ENCODE measurements at regions not wholly inside any gene's neighbourhood (a gene's known extent, or its start where the extent isn't known, plus 50 kb on each side); places are given as distances from the start of the nearest gene placed in this dataset.

DNA sequence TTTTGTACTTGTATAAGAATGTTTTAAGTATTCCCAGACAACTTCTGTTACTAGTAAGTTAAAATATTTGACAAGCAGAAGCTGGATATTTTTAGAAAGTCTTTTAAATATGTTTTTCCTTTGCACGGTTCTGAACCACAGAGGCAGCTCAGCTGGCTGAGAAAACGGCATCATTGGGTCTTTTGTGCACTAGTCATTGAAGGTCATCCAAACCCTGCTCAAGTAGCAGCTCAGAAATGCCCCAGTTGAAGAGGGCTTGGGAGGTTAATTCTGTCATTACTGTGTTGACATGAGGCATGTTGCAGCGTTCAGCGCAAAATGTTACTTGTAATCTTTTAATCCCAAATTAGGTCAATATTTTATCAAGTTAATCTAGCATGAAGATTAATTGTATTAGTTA lies 383.7 kb upstream of the FAM241A start:
- DNase-seq, result no peak

DNA sequence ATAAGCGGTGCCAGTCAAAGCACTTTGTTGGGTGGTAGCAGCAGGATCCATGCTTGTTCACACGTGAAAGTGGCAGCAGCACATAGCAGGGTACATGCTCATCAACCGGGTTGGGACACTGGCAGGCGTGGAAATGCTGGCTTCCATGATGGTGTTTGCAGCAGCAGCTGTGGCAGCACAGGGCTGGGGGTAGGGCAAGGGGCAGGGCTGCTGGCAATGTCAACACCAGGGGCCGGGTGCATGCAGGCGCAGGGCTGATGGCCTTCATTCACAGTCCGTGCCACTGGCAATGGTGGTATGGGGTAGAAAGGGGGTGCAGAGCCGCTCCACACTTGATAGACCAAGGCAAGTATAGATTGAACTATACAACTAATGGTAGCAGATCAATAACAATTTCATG lies 374.7 kb upstream of the FAM241A start:
- no peak for DNase-seq

DNA sequence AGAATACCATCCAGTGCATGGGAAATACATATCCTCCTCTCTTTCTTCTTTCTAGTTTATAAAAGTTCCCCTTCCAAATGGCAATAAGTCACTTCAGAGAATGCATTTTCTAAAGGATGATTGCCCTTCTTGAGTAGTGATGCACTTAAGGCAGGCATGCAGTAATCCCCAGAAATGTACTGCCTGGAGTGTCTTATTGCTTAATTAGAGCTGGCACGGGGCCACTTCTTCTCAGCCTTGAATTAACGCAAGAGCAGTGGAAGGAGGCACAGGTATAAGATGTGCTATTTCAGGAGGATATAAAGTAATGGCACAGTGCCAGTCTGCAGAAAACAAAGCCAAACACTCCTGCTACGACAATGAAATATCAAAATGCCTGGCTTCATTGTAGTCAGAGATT lies 371.4 kb upstream of the FAM241A start:
- DNase-seq, result no peak

DNA sequence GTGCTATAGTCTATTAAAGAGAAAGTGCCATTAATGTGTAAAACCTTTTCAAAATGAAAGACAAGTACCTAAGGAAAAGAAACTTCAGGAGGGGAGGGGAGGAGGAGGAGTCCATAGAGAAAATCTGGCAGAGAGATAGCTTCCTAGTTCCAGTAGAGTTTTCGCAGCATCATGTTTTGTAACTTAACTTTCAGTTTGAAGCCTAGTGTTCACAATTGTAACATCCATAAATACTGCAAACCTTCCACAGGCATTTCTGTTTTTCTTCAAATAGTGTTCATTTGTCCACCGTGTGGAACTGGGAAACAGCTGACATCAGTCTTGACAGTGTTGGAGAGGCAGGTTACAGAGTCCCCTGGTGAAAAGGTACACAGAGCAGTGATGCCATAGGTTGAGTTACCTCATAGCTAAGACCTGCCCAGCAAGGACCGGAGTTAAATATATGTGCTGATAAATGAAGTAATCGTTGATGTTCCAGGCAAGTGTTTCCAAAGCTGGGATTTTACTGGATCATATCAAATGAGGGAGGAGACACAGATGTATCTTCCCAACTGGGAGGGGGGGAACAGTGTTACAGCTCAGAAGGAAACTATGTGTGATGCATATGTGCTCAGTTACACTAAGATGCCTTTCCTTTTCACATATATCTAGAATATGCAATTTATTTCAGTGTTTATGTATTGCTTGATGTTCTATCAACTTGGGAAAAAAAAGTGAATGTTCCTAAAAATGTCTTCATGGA lies 369.5 kb upstream of the FAM241A start:
- DNase-seq, result no peak

- DNase-seq, result no peak
These were observed 368.7 kb upstream of the FAM241A start for GRCh38 chr4:111776561-111776960.

GRCh38 chr4:111778543-111778942 lies 366.7 kb upstream of the FAM241A start:
- DNase-seq, result no peak

GRCh38 chr4:111780965-111781364 lies 364.3 kb upstream of the FAM241A start:
- no peak for DNase-seq

DNA sequence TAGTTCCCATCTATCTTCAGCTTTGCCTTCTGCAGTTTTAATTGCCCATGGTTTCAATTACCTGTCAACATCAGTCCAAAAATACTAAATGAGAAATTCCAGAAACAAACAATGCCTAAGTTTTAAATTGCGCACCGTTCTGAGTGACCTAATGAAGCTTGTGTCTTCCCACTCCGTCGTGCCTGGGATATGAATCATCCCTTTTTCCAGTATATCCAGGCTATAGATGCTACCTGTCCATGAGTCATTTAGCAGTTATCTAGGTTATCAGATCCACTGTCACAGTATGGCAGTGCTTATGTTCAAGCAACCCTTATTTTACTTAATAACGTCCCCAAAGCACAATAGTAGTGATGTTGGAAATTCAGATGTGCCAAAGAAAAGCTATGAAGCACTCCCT lies 363.6 kb upstream of the FAM241A start:
- DNase-seq, result no peak

DNA sequence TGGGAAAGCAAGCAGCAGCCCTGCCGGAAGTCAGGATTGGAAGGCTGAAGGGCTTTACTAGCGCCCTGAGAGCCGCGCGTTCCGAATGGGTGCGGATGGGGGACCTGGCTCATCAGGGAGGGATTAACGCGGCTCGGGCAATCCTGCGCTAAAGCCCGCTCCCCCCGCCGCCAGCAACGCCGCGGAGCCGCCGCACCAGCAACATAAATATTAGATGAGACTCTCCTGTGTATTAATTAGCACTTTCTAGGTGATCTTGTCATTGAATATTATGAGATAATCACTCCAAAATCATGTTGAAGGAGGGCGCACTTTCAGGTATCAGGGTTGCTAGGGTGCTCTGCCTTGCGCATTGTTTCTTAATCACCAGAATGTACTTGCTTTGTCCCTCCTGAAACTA lies 357.2 kb upstream of the FAM241A start:
- DNase-seq, result no peak

DNA sequence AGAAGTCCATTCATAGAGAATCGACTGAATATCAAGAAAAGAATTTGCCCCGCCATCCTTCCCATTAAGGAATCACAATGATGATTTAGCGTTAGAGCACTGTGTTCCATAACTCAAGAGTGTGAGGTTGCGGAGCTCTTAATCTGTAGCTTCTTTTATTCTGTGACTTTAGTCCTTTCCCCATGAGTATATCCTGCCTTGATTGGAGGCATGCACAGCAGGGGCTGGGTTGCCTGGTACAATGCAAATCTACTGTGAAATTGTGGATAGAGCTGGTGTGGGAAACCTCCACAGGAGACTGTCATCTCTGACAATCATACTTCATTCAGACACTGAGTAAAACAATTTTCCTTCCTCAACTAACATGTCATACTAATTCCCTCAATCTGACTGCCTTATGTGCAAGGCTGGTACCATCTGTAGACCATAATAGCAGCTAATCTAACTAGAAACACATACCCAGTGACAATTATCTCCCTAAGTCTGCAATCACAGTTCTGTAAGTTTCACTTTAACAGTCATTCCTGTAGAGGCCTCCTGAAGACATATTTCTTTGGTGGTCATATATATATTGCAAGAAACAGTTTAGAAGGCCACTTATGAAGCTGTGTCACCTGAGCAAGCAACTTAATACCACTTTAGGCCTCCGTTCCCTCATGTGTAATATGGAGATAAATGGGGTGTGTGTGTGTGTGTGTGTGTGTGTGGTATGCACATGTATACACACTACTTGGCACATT lies 355.2 kb upstream of the FAM241A start:
- no peak for DNase-seq

DNA sequence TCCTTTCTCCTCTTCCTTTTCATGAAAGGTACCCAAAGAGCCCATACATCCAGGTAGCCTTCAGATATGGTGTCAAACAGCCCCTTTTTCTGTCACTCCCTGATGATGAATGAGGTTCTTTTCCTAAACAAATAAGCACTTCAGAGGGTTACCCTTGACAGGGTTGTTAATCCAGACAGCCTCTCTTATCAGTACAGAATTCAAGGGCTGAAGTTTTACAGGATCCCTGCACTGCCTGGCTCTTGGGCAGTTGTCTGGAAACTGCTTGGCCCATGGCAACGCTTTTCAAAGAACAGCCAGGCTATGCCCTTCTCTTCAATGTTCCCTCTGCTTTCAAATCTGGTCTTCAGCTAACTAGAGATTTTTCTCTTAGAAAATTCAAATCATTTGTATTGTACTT lies 352.6 kb upstream of the FAM241A start:
- DNase-seq, result no peak

GRCh38 chr4:111793433-111794091 lies 351.7 kb upstream of the FAM241A start:
- no peak for DNase-seq

DNA sequence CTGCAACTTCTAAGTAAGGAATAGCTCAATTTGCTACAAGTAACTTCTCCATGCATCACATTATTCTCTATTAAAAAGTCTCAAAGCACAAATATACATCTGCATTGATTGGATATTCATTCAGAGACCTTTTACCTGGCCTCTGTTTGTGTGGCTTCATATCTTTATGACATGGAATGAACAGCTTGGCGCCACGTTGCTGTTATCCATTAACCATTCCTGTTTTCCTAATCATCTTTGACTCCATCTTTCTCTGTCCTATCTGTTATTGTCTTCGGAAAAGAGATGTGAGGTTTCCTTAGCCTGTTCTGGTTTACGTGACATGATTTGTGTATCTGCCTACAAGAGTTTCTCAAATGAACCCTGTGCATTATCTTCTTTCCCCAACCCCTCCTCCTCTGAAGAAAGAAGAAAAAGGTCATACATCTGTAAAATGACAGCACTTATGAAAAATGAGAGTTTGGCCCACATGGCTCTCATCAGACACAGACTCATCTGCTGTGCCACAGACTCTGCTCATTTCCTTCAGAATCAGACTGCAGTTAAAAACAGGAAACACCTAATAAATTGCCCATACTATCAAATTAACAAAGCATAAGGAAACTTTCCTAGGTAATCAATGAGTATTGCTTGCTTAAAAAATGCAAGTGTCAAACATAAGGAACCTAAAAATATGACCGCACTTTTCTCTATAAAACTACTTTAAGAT lies 347.6 kb upstream of the FAM241A start:
- no peak for DNase-seq

DNA sequence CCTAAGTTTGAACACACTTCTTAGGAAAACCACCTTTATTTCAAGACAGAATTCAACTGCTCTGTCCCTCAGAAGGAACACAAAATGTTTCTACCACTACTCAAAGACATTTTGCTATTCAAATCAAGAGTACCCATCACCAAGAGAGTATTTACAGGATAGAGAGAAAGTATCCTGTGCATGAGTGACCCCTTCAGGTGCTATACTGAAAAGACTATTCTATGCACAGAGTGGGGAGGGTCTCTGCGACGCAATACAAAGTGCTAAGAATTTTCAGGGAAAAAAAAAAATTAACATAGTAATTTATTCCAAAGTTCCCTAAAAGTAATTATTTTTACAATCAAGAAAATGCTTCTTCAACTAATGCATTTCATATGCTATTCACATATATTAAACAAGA lies 346.4 kb upstream of the FAM241A start:
- DNase-seq, result no peak

DNA sequence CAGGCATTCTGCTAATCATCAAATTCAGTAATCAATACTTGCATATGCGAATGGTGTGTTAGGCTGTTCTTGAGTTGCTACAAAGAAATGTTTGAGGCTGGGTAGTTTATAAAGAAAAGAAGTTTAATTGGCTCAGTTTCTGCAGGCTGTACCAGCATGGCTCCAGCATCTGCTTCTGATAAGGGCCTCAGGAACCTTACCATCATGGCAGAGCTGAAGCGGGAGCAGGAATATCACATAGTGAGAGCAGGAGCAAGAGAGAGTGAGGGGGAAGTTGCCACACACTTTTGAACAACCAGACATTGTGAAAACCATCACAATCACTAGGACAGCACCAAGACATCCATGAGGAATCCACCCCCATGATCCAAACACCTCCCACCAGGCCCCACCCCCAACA lies 344.7 kb upstream of the FAM241A start:
- DNase-seq, result no peak

DNA sequence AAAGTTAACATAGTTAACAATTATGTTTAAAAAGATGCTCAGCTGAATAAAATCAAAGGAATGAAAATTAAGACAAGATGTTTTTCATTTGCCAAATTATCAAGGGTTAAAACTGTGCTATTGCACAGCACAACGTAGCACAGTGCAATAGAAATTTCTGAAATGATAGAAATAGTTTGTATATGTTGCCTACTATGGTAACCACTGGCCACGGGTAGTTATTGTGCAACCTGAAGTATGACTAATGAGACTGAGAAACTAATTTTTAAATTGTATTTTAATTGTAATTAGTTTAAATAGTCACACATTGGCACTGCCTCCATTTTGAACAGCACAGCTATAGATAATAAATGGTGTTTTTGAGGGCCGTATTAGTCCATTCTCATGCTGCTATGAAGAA lies 343.1 kb upstream of the FAM241A start:
- DNase-seq, result no peak

GRCh38 chr4:111806331-111806730 lies 338.9 kb upstream of the FAM241A start:
- no peak for DNase-seq

- DNase-seq, result no peak
These were observed 337.7 kb upstream of the FAM241A start for GRCh38 chr4:111807576-111807975.

GRCh38 chr4:111808174-111808573 lies 337.1 kb upstream of the FAM241A start:
- DNase-seq, result no peak

GRCh38 chr4:111811661-111812060 lies 333.6 kb upstream of the FAM241A start:
- no peak for DNase-seq

DNA sequence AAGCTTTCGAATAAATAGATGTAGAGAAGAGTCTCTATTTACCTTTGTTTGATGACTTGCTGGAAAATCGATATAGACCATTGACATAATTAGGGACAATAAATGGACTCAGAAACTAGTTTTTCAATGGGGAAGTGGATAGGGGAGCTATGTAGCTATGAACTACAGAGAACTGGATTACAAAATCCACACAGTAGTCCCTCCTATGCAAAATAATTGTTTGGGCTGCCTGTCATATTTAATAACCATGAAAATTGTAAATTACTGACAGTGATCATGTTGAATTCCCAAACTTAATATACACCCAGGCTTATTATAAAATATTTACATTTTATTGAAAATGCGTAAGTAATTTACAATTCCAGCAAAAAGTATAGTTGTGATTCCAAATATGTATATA lies 333.1 kb upstream of the FAM241A start:
- DNase-seq, result no peak

- no peak for DNase-seq
These were observed 332.5 kb upstream of the FAM241A start for GRCh38 chr4:111812760-111813159.

- no peak for DNase-seq
These were observed 331.6 kb upstream of the FAM241A start for GRCh38 chr4:111813555-111814140.
